ENCODE measurements at regions not wholly inside any gene's neighbourhood (a gene's known extent, or its start where the extent isn't known, plus 50 kb on each side); places are given as distances from the start of the nearest gene placed in this dataset.

DNA sequence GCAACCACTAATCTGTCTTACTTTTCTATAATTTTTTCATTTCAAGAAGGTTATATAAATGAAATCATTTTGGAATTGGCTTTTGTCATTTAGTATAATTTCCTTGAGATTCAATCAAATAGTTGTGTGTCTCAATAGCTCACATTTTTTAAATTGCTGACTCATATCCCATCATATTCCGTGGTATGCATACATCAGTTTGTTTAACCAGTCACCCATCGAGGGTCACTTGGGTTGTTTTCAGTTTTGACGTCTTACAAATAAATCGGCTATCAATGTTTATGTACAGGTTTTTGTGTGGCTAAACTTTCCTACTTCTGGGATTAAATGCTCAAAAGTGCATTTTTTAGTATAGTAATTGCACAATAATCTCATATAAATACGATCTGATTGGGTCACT is 185.5 kb downstream of the TAF11L14 start:
- TF ChIP-seq, protein P1, sequence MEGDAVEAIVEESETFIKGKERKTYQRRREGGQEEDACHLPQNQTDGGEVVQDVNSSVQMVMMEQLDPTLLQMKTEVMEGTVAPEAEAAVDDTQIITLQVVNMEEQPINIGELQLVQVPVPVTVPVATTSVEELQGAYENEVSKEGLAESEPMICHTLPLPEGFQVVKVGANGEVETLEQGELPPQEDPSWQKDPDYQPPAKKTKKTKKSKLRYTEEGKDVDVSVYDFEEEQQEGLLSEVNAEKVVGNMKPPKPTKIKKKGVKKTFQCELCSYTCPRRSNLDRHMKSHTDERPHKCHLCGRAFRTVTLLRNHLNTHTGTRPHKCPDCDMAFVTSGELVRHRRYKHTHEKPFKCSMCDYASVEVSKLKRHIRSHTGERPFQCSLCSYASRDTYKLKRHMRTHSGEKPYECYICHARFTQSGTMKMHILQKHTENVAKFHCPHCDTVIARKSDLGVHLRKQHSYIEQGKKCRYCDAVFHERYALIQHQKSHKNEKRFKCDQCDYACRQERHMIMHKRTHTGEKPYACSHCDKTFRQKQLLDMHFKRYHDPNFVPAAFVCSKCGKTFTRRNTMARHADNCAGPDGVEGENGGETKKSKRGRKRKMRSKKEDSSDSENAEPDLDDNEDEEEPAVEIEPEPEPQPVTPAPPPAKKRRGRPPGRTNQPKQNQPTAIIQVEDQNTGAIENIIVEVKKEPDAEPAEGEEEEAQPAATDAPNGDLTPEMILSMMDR (conservative IDR thresholded peaks at IDR 0.05 in 1 of 2, IDR thresholded peaks at IDR 0.05 in 1 of 2; ENCODE audit: extremely low read depth in 1 of 2, insufficient read depth in 1 of 2, low read depth in 1 of 2, low read length in 2 of 2) = no peak
- TF ChIP-seq EZH2 (IDR thresholded peaks at IDR 0.05; ENCODE audit: borderline replicate concordance, low read length) = no peak
